Testis (tissue), 2 donors: ENCODE measurements at regions not wholly inside any gene's neighbourhood (a gene's known extent, or its start where the extent isn't known, plus 50 kb on each side); places are given as distances from the start of the nearest gene placed in this dataset.

Experiments
- DNase-seq: peaks from one replicate; pipeline ENCODE4 v3.0.0-alpha.2; 2019
- H3K27ac ChIP-seq, 2 donors: fragments of 200-600 bp; sonication (generic); one replicate each; pipeline ENCODE4 v1.5.1; 2019
- H3K27me3 ChIP-seq: fragments of 200-600 bp; sonication (generic); one replicate; pipeline ENCODE4 v1.5.1; 2019
- H3K36me3 ChIP-seq: fragments of 200-600 bp; sonication (generic); one replicate; pipeline ENCODE4 v1.5.1; 2017; ENCODE audit warnings: low read depth; ENCODE audit errors: missing control alignments
- H3K4me1 ChIP-seq: fragments of 200-600 bp; sonication (generic); one replicate; pipeline ENCODE4 v1.5.1; 2019
- H3K4me3 ChIP-seq, 2 donors: fragments of 200-600 bp; sonication (generic); one replicate each; pipeline ENCODE4 v1.5.1; 2017 to 2019
- H3K9me3 ChIP-seq: fragments of 200-600 bp; sonication (generic); one replicate; pipeline ENCODE4 v1.5.1; 2017
- CTCF ChIP-seq, 3 experiments: fragments of 450-650 bp in 2 of 3; fragments of 200-600 bp in 1 of 3; sonication (generic) in 1 of 3; IDR thresholded peaks; one replicate each; pipeline ENCODE4 v1.5.1; 2016 to 2019; ENCODE audit warnings: antibody characterized with exemption in 3 of 3, mild to moderate bottlenecking in 2 of 3, moderate library complexity in 1 of 3
- POLR2A ChIP-seq: fragments of 450-650 bp; IDR thresholded peaks from one replicate; pipeline ENCODE4 v1.6.1; 2017; ENCODE audit warnings: antibody characterized with exemption, mild to moderate bottlenecking, moderate library complexity
- WGBS, 2 donors: methylation state at CpG; one replicate each; pipeline ENCODE4 v1.1.5; 2018; 5-methylcytosine and 5-hydroxymethylcytosine counted together
- intact Hi-C: fragments of 100-400 bp; cut with DNase I; formaldehyde crosslinking; loops from one replicate; pipeline ENCODE4 v1.15.1; 2023; ENCODE audit warnings: low total_unique reads

GRCh38 chr14:101132051-101132571, 228.6 kb upstream of the RTL1 start:
- Histone ChIP-seq H3K27me3 (no peaks in the 10 kb centered on the region), H3K27ac (no peak overlapping the region), H3K4me3 (no peak overlapping the region), H3K4me1 (no peaks in the 10 kb centered on the region), H3K36me3 (no peaks in the 10 kb centered on the region), H3K9me3 (no peaks in the 10 kb centered on the region)
- no peak for DNase-seq
- intact Hi-C loops, result no loop called here
- WGBS, 2 donors, result 76 to 90% methylated on average over 8 to 10 of the region's 10 CpGs
- no peak for TF ChIP-seq CTCF (IDR thresholded peaks at IDR 0.05)
- no peak for TF ChIP-seq POLR2A

- no peak for DNase-seq
- intact Hi-C loops, result no loop called here
Observed at GRCh38 chr14:101132588-101132987, 229.1 kb upstream of the RTL1 start.

GRCh38 chr14:101133068-101133467, 229.5 kb upstream of the RTL1 start:
- Histone ChIP-seq H3K9me3 (no peaks in the 10 kb centered on the region), H3K27me3 (no peaks in the 10 kb centered on the region), H3K4me1 (no peaks in the 10 kb centered on the region), H3K36me3 (no peaks in the 10 kb centered on the region), H3K4me3 (no peak overlapping the region), H3K27ac (no peak overlapping the region)
- intact Hi-C loops, result no loop called here
- 86 to 91% methylated on average over 8 of the region's 8 CpGs for WGBS, 2 donors
- no peak for TF ChIP-seq CTCF (IDR thresholded peaks at IDR 0.05)
- no peak for TF ChIP-seq POLR2A
- no peak for DNase-seq

More at GRCh38 chr14:101132588-101132987, 229.1 kb upstream of the RTL1 start:
- TF ChIP-seq CTCF (IDR thresholded peaks at IDR 0.05), result no peak
- no peak for TF ChIP-seq POLR2A
- 77 to 84% methylated on average over 5 to 7 of the region's 7 CpGs for WGBS, 2 donors
- H3K27me3 ChIP-seq, result no peaks in the 10 kb centered on the region
- H3K36me3 ChIP-seq, result no peaks in the 10 kb centered on the region
- no peaks in the 10 kb centered on the region for H3K9me3 ChIP-seq
- no peak overlapping the region for H3K4me3 ChIP-seq
- no peaks in the 10 kb centered on the region for H3K4me1 ChIP-seq
- no peak overlapping the region for H3K27ac ChIP-seq

GRCh38 chr14:101134161-101134631, 230.7 kb upstream of the RTL1 start:
- H3K27me3 ChIP-seq, result no peaks in the 10 kb centered on the region
- H3K4me3 ChIP-seq, result no peak overlapping the region
- DNase-seq, result no peak
- H3K4me1 ChIP-seq, result no peaks in the 10 kb centered on the region
- H3K9me3 ChIP-seq, result no peaks in the 10 kb centered on the region
- intact Hi-C loops, result no loop called here
- 75 to 77% methylated on average over 12 of the region's 12 CpGs for WGBS, 2 donors
- H3K36me3 ChIP-seq, result no peaks in the 10 kb centered on the region
- no peak overlapping the region for H3K27ac ChIP-seq
- no peak for TF ChIP-seq CTCF (IDR thresholded peaks at IDR 0.05)
- no peak for TF ChIP-seq POLR2A

- no peaks in the 10 kb centered on the region for H3K4me1 ChIP-seq
- H3K9me3 ChIP-seq, result no peaks in the 10 kb centered on the region
- TF ChIP-seq POLR2A, result no peak
- no peak for TF ChIP-seq CTCF (IDR thresholded peaks at IDR 0.05)
- no peak overlapping the region for H3K4me3 ChIP-seq
- H3K27ac ChIP-seq, result no peak overlapping the region
- 82% methylated on average over 13 of the region's 13 CpGs for WGBS, 2 donors
- H3K27me3 ChIP-seq, result no peaks in the 10 kb centered on the region
- no peaks in the 10 kb centered on the region for H3K36me3 ChIP-seq
- intact Hi-C loops, result no loop called here
- DNase-seq, result no peak
Observed at GRCh38 chr14:101134851-101135433, 231.4 kb upstream of the RTL1 start.
